Epithelial cell of esophagus (primary cell): ENCODE measurements at regions not wholly inside any gene's neighbourhood (a gene's known extent, or its start where the extent isn't known, plus 50 kb on each side); places are given as distances from the start of the nearest gene placed in this dataset.
A peak's percentile ranks its signal among the peaks of the same experiment; 100 is the strongest.

Experiments
- DNase-seq: peaks from one replicate; pipeline ENCODE4 v3.0.0; 2010; ENCODE audit warnings: low read depth
- H3K4me3 ChIP-seq: 2 replicates; pipeline ENCODE4 v1.5.1; 2011; ENCODE audit warnings: mild to moderate bottlenecking, low read length, control low read depth
- CTCF ChIP-seq: IDR thresholded peaks from 2 replicates; pipeline ENCODE4 v1.5.1; 2011; ENCODE audit warnings: low read depth, mild to moderate bottlenecking, low read length, control low read depth, inconsistent platforms; ENCODE audit not compliant: insufficient read depth; ENCODE audit errors: missing control alignments

- no peak overlapping the region for H3K4me3 ChIP-seq
- no peak for TF ChIP-seq CTCF
- no peak for DNase-seq
Measured at GRCh38 chr10:36313142-36313541, 671.0 kb upstream of the FZD8 start.

- peak; percentile 88 for DNase-seq
- no peak overlapping the region for H3K4me3 ChIP-seq
- TF ChIP-seq CTCF, result no peak
Measured at GRCh38 chr10:36303896-36304295, 661.8 kb upstream of the FZD8 start.

- no peak for TF ChIP-seq CTCF
Measured at GRCh38 chr10:36302086-36302485, 660.0 kb upstream of the FZD8 start.

GRCh38 chr10:36301539-36301938, 659.4 kb upstream of the FZD8 start:
- H3K4me3 ChIP-seq, result no peak overlapping the region
- no peak for DNase-seq
- no peak for TF ChIP-seq CTCF

More at GRCh38 chr10:36302086-36302485, 660.0 kb upstream of the FZD8 start:
- DNase-seq, result no peak
- no peak overlapping the region for H3K4me3 ChIP-seq

GRCh38 chr10:36301139-36301538, 659.0 kb upstream of the FZD8 start:
- no peak for DNase-seq
- no peak for TF ChIP-seq CTCF

GRCh38 chr10:36283827-36284226, 641.7 kb upstream of the FZD8 start:
- TF ChIP-seq CTCF, result no peak
- DNase-seq, result no peak
- H3K4me3 ChIP-seq, result no peak overlapping the region

More at GRCh38 chr10:36301139-36301538, 659.0 kb upstream of the FZD8 start:
- H3K4me3 ChIP-seq, result no peak overlapping the region

GRCh38 chr10:36281831-36282331, 639.8 kb upstream of the FZD8 start:
- no peak overlapping the region for H3K4me3 ChIP-seq
- no peak for DNase-seq
- no peak for TF ChIP-seq CTCF
